Hepatocyte (in vitro differentiated cells): ENCODE measurements at regions not wholly inside any gene's neighbourhood (a gene's known extent, or its start where the extent isn't known, plus 50 kb on each side); places are given as distances from the start of the nearest gene placed in this dataset.

Experiments used
- EZH2 ChIP-seq: fragments of 200-600 bp; sonication (generic); IDR thresholded peaks from 2 replicates; pipeline ENCODE4 v1.6.1; 2016; ENCODE audit warnings: antibody characterized with exemption, mild to moderate bottlenecking, borderline replicate concordance
- TF ChIP-seq, protein P1 (sequence below): fragments of 200-600 bp; sonication (generic); IDR thresholded peaks from 2 replicates; pipeline ENCODE4 v1.5.1; 2016; ENCODE audit warnings: antibody characterized with exemption, mild to moderate bottlenecking; ENCODE audit not compliant: poor library complexity

- no peak for TF ChIP-seq EZH2
- TF ChIP-seq, protein P1, sequence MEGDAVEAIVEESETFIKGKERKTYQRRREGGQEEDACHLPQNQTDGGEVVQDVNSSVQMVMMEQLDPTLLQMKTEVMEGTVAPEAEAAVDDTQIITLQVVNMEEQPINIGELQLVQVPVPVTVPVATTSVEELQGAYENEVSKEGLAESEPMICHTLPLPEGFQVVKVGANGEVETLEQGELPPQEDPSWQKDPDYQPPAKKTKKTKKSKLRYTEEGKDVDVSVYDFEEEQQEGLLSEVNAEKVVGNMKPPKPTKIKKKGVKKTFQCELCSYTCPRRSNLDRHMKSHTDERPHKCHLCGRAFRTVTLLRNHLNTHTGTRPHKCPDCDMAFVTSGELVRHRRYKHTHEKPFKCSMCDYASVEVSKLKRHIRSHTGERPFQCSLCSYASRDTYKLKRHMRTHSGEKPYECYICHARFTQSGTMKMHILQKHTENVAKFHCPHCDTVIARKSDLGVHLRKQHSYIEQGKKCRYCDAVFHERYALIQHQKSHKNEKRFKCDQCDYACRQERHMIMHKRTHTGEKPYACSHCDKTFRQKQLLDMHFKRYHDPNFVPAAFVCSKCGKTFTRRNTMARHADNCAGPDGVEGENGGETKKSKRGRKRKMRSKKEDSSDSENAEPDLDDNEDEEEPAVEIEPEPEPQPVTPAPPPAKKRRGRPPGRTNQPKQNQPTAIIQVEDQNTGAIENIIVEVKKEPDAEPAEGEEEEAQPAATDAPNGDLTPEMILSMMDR, result no peak
Observed at GRCh38 chr20:34189572-34190163, 51.6 kb upstream of the ASIP start.
